Fibroblast of villous mesenchyme (primary cell): ENCODE measurements at regions not wholly inside any gene's neighbourhood (a gene's known extent, or its start where the extent isn't known, plus 50 kb on each side); places are given as distances from the start of the nearest gene placed in this dataset.
A peak's percentile ranks its signal among the peaks of the same experiment; 100 is the strongest.

Source experiments
- DNase-seq: peaks from one replicate; pipeline ENCODE4 v3.0.0-alpha.2; 2010; ENCODE audit warnings: low read depth
- H3K4me3 ChIP-seq: 2 replicates; pipeline ENCODE4 v1.5.1; 2011; ENCODE audit warnings: low read depth, mild to moderate bottlenecking, low read length
- TF ChIP-seq, protein P1 (sequence below): IDR thresholded peaks from 2 replicates; pipeline ENCODE4 v1.5.1; 2012; ENCODE audit warnings: low read depth, mild to moderate bottlenecking, low read length; ENCODE audit not compliant: insufficient read depth

DNA sequence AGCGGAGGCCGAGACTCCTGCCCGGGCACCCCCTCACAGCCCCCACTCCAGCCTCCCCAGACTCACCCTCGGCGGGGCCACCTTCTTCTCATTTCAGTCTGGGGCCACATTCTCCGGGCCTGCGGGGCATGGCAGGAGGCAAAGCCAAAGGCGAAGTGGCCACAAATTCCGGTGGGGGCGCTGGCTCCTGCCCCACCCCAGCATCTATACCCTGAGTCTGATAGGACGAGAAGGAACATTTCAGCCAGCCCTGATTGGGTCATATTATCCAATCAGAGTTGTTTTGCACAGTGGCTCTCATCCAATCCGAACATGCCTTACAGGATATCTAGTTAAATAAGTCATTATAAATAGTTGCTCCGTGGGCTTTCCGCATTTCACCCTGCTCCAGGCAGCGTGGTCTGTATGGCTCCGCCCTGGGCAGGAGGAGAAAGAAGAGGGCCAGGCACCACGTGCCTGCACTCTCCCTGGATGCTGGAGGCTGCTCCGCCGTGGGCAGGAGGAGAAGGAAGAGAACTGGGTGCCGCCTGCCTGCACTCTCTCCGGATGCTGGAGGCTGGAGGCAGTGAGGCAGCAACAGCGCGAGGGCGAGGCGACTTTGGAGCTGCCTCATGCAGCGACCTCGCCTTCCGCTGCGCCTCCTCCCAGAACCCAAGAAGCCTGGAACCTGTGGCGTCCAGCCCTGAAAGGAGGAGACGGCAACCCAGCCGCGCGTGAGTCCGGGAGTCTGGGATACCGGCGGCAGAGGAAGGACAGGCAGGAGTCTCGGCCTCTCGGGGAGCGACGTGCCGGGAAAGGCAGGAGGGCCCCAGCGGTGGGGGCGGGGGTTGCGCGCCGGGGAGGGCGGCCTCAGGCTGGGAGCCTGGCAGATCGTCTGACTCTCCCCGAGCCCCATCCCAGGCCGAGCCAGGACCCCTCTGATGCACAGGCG, 162.9 kb downstream of the ZNF33B start:
- peak overlapping the region; percentile 66 for H3K4me3 ChIP-seq
- DNase-seq = peak; percentile 38
- TF ChIP-seq, protein P1, sequence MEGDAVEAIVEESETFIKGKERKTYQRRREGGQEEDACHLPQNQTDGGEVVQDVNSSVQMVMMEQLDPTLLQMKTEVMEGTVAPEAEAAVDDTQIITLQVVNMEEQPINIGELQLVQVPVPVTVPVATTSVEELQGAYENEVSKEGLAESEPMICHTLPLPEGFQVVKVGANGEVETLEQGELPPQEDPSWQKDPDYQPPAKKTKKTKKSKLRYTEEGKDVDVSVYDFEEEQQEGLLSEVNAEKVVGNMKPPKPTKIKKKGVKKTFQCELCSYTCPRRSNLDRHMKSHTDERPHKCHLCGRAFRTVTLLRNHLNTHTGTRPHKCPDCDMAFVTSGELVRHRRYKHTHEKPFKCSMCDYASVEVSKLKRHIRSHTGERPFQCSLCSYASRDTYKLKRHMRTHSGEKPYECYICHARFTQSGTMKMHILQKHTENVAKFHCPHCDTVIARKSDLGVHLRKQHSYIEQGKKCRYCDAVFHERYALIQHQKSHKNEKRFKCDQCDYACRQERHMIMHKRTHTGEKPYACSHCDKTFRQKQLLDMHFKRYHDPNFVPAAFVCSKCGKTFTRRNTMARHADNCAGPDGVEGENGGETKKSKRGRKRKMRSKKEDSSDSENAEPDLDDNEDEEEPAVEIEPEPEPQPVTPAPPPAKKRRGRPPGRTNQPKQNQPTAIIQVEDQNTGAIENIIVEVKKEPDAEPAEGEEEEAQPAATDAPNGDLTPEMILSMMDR = no peak

DNA sequence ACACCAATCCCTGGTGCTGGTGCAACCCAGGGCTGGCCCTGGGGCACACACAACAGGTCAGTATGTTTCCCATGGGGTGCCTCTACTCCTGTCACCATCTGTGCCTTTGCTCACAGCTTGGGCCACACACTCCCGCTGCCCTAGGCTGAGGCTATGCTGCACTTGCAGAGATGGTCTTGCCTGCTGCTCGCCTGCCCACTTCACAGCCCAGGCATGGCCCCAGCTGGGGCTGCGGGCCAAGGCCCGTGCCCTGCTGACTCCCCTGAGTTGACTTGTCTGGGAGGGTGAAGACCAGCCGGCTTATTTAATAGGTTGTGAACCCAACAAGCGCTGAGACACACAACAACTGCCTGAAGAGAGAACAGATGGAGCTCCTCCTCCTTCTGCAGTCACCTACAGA, 184.1 kb downstream of the ZNF33B start:
- no peak overlapping the region for H3K4me3 ChIP-seq
- no peak for DNase-seq
- TF ChIP-seq, protein P1 = no peak

DNA sequence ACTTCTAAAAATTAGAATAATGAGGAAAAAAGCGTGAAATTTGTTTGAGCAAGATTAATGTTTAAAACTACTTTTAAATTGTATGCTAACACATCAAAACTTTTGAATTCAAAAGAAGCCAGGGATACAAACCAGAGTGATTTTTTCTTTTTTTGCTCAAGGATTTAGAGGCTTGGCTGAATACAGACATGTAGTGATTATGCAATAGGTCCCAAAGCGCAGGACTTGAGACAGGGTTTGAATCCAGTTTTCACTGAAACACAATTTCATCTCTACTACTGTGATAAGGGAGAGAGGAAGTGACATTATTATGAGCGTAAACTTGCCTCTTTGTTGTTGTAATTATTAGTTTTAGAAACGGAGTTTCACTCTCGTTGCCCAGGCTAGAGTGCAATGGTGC, 207.3 kb downstream of the ZNF33B start:
- TF ChIP-seq, protein P1 = no peak
- H3K4me3 ChIP-seq = no peak overlapping the region
- no peak for DNase-seq

DNA sequence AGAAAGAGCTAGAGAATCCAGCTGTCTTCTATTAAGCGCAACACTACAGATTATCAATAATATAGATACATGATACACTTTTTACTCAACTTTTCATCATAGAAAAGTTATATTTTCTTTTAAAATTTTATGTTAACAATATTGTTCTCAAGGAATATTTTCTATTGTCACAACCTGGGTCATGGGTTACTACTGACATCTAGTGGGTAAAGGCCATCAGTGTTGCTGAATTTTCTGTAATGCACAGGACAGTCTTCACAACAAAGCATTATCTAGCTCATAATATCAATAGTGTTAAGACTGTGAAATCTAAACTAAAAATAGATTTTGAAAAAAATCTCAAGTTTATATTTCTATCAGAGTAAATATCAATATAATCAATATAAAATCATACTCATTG, 209.8 kb downstream of the ZNF33B start:
- TF ChIP-seq, protein P1 = peak; percentile 49
- peak; percentile 12 for DNase-seq
- H3K4me3 ChIP-seq = no peak overlapping the region

DNA sequence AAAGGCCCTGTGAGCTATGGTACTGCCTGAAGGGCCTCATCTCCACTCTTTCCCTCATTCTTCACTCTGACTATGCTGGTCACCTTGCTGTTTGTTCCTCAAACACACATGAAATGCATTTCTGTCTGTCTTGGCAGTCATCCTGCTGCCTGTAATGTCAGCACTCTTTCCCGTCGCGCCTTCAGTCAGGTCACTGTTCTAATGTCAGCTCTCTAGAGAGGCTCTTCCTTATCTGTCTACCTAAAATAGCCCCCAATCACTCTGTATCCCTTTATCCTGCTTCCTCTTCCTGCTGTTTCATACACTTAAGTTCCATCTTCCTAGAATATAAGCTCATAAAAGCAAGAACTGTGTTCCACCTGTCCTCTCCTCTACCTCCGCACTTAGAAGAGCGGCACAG, 215.5 kb downstream of the ZNF33B start:
- no peak for DNase-seq
- TF ChIP-seq, protein P1 = no peak
- no peak overlapping the region for H3K4me3 ChIP-seq

DNA sequence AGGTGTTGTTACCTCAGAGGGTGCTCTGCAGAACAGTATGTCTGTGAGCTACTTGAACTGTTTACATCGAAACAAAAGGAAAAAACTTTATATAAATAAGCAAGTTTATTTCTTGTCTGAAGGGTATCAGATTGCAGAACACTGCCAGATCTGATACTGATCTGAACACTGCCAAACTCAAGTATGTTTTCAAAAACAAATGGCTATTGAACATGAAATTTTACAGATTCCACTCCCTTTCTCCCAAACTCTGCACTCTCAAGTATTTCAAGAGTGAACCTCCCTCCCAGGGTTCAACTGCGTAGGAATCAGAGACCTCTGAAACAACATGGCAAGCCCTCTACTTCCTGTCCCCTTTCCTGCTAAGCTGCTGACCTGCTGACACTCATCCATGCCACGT, 216.6 kb downstream of the ZNF33B start:
- no peak for DNase-seq
- TF ChIP-seq, protein P1 = no peak

More for the DNA sequence above, 216.6 kb downstream of the ZNF33B start:
- H3K4me3 ChIP-seq = no peak overlapping the region
